SU-DHL-6 (cell line): ENCODE measurements at regions not wholly inside any gene's neighbourhood (a gene's known extent, or its start where the extent isn't known, plus 50 kb on each side); places are given as distances from the start of the nearest gene placed in this dataset.

Source experiments
- H2AFZ ChIP-seq: fragments of 200-600 bp; sonication (generic); 2 replicates; pipeline ENCODE4 v1.6.1; 2014; ENCODE audit warnings: low read depth, mild to moderate bottlenecking, moderate library complexity, mixed read lengths, antibody characterized with exemption, low read length; ENCODE audit not compliant: severe bottlenecking
- H3F3A ChIP-seq: fragments of 200-600 bp; shearing (Covaris generic); 2 replicates; pipeline ENCODE4 v1.6.0; 2016; ENCODE audit warnings: antibody characterized with exemption, mild to moderate bottlenecking; ENCODE audit not compliant: insufficient read depth
- H3K27ac ChIP-seq: fragments of 200-600 bp; sonication (generic); 2 replicates; pipeline ENCODE4 v1.5.1; 2016; ENCODE audit warnings: low read depth, mild to moderate bottlenecking, low read length, moderate library complexity, mixed read lengths
- H3K27me3 ChIP-seq: fragments of 200-600 bp; sonication (generic), shearing (Covaris generic); 2 replicates; pipeline ENCODE4 v1.6.0; 2014; ENCODE audit warnings: mild to moderate bottlenecking, low read length
- H3K36me3 ChIP-seq: fragments of 200-600 bp; sonication (generic); 2 replicates; pipeline ENCODE4 v1.6.1; 2014; ENCODE audit warnings: mild to moderate bottlenecking, low read length, mixed read lengths
- H3K4me2 ChIP-seq: fragments of 300-600, 200-600 bp; shearing (Covaris generic), sonication (generic); 2 replicates; pipeline ENCODE4 v1.6.0; 2014; ENCODE audit warnings: low read length, low read depth, mild to moderate bottlenecking; ENCODE audit not compliant: poor library complexity, severe bottlenecking
- H3K4me3 ChIP-seq: fragments of 200-600 bp; sonication (generic); 2 replicates; pipeline ENCODE4 v1.5.1; 2014; ENCODE audit warnings: antibody characterized with exemption, low read length, mild to moderate bottlenecking, mixed read lengths; ENCODE audit not compliant: insufficient read depth, poor library complexity, severe bottlenecking
- H3K79me2 ChIP-seq: fragments of 200-600 bp; sonication (generic); 2 replicates; pipeline ENCODE4 v1.6.1; 2014; ENCODE audit warnings: mild to moderate bottlenecking, low read length, moderate library complexity; ENCODE audit not compliant: insufficient read depth
- H3K9ac ChIP-seq: fragments of 200-600 bp; sonication (generic); 2 replicates; pipeline ENCODE4 v1.7.0; 2014; ENCODE audit warnings: mild to moderate bottlenecking, low read length
- H3K9me2 ChIP-seq: fragments of 200-600 bp; sonication (generic); replicated peaks from 2 replicates; pipeline ENCODE4 v1.6.1; 2014; ENCODE audit warnings: low read length; ENCODE audit not compliant: insufficient read depth
- H3K9me3 ChIP-seq: fragments of 200-600 bp; sonication (generic); 2 replicates; pipeline ENCODE4 v1.6.1; 2014; ENCODE audit warnings: low read length, mixed read lengths; ENCODE audit not compliant: insufficient read depth
- H4K20me1 ChIP-seq: fragments of 200-600 bp; sonication (generic); 2 replicates; pipeline ENCODE4 v1.6.1; 2014; ENCODE audit warnings: low read depth, mild to moderate bottlenecking, antibody characterized with exemption, low read length, moderate library complexity, mixed read lengths
- CTCF ChIP-seq: fragments of 200-600 bp; sonication (generic); IDR thresholded peaks from one replicate; pipeline ENCODE4 v1.5.1; 2017; ENCODE audit warnings: antibody characterized with exemption, mild to moderate bottlenecking, low read length, moderate library complexity; ENCODE audit not compliant: insufficient read depth, poor library complexity, severe bottlenecking
- EZH2phosphoT487 ChIP-seq: fragments of 200-600 bp; sonication (generic), shearing (Covaris generic); conservative IDR thresholded peaks from 2 replicates; pipeline ENCODE4 v1.6.1; 2018; ENCODE audit warnings: mild to moderate bottlenecking, antibody characterized with exemption, low read length, moderate library complexity, mixed read lengths

DNA sequence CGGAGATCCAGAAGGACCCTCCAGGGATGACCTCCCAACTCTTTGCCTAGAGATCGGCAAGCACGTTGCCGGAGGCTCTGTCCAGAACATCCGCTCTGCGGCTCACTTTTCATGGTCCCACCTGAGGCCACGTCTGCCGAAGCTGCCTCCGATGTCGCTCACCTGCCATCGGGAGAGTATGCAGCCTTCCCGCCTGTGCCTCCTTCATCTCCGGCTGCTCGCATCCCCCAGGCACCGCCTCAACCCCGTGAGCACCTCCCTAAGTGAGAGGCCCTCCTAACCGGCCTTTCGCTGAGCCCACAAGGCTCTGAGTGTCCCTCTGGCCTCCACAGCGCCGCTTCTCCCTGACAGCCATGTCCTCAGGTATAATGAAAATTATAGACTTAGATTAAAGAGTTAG is 275.1 kb downstream of the EFNB2 start:
- Histone ChIP-seq H4K20me1 (no peaks in the 10 kb centered on the region), H3K4me3 (no peak overlapping the region), H3K36me3 (no peaks in the 10 kb centered on the region), H3K27me3 (no peaks in the 10 kb centered on the region), H3K4me2 (no peak overlapping the region), H3K9me3 (no peaks in the 10 kb centered on the region), H3K9me2 (no peaks in the 10 kb centered on the region; the same call in 1 of the 2 replicates), H2AFZ (no peak overlapping the region), H3F3A (no peaks in the 10 kb centered on the region), H3K27ac (no peak overlapping the region), H3K9ac (no peak overlapping the region), H3K79me2 (no peaks in the 10 kb centered on the region)
- no peak for TF ChIP-seq CTCF
- TF ChIP-seq EZH2phosphoT487 = no peak

DNA sequence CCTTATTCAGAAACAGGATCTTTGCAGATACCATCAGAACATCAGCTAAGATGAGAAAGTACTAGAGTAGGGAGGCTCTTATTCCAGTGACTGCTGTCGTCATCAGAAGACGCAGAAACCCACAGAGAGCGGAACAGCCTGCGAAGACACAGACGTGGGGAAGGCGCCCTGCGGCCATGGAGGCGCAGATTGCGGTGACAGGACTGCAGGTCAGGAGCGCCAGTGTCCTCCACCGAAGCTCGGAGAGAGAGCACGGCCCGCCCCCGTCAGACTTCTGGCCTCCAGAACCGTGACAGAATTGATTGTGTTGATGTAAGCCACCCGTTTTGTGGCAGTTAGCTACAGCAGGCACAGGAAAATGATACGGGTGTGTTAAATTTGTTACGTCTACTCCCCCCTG is 275.5 kb downstream of the EFNB2 start:
- Histone ChIP-seq H3K4me3 (no peak overlapping the region), H4K20me1 (no peaks in the 10 kb centered on the region), H3F3A (no peaks in the 10 kb centered on the region), H2AFZ (no peak overlapping the region), H3K36me3 (no peaks in the 10 kb centered on the region), H3K9ac (no peak overlapping the region), H3K9me3 (no peaks in the 10 kb centered on the region), H3K9me2 (no peaks in the 10 kb centered on the region; the same call in 1 of the 2 replicates), H3K27me3 (no peaks in the 10 kb centered on the region), H3K79me2 (no peaks in the 10 kb centered on the region), H3K4me2 (no peak overlapping the region), H3K27ac (no peak overlapping the region)
- no peak for TF ChIP-seq CTCF
- no peak for TF ChIP-seq EZH2phosphoT487

DNA sequence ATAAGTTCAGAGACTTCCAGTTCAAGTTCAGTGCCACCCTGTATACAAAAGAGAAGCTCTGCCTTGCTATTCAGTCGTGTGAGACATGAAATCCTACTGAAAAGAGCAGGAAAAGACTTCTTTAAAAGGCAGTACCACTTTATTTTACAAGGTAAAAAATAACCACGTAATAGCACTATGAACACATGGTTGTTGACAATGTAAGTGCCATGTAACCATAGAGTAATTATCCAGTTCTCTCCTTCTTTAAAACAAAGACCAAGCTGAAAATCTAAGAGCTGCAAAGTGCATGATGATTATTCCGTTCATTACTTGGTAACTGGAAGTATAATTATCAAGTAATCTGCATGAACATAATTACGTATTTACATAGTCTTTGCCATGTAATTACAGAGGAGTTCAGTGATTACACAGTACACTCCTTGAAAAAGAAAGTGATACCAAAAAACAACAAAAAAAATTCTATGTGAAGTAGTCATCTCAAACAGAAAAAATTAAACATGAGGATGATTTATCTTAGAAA is 288.7 kb downstream of the EFNB2 start:
- H3K27me3 ChIP-seq = no peaks in the 10 kb centered on the region
- no peak overlapping the region for H2AFZ ChIP-seq
- no peak overlapping the region for H3K4me2 ChIP-seq
- H3K9me3 ChIP-seq = no peaks in the 10 kb centered on the region
- TF ChIP-seq CTCF (no peak), EZH2phosphoT487 (no peak)
- no peak overlapping the region for H3K27ac ChIP-seq
- no peaks in the 10 kb centered on the region for H4K20me1 ChIP-seq
- H3F3A ChIP-seq = no peaks in the 10 kb centered on the region
- no peaks in the 10 kb centered on the region for H3K79me2 ChIP-seq
- H3K9me2 ChIP-seq = no peaks in the 10 kb centered on the region
- no peaks in the 10 kb centered on the region for H3K36me3 ChIP-seq
- no peak overlapping the region for H3K9ac ChIP-seq
- H3K4me3 ChIP-seq = no peak overlapping the region
